HG03460 (cell line): ENCODE measurements at regions not wholly inside any gene's neighbourhood (a gene's known extent, or its start where the extent isn't known, plus 50 kb on each side); places are given as distances from the start of the nearest gene placed in this dataset.
"Not testable (repeated sequence)": the region's sequence is repeated elsewhere in the genome, so short reads cannot be mapped to it uniquely, and the experiment has no call there.

Source experiments
- ATAC-seq: cut with Tn5 transposase; IDR thresholded peaks from one replicate; pipeline ENCODE4 v1.9.1; 2021; ENCODE audit not compliant: unreplicated experiment

DNA sequence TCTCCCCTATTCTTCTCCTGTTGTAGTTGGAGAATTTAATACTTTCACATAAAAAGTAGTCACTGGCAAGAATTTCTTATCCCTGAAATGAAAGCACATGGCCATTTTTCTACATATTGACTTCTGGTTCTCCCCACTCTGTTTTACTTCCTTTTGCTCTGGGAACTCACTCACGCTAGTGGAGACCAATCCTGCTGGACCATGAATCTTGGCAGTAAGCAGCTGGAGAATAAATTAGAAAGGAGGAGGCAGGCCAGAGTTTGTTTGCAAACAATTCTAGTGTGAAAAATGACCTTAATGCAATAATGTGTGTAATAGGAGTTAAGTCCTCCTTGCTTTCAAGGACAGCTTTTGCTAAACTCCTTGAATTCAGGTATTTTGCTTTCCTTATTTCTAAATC lies 412.3 kb upstream of the CHORDC1 start:
- ATAC-seq: no peak

GRCh38 chr11:90630176-90630575 lies 407.3 kb upstream of the CHORDC1 start:
- no peak for ATAC-seq

DNA sequence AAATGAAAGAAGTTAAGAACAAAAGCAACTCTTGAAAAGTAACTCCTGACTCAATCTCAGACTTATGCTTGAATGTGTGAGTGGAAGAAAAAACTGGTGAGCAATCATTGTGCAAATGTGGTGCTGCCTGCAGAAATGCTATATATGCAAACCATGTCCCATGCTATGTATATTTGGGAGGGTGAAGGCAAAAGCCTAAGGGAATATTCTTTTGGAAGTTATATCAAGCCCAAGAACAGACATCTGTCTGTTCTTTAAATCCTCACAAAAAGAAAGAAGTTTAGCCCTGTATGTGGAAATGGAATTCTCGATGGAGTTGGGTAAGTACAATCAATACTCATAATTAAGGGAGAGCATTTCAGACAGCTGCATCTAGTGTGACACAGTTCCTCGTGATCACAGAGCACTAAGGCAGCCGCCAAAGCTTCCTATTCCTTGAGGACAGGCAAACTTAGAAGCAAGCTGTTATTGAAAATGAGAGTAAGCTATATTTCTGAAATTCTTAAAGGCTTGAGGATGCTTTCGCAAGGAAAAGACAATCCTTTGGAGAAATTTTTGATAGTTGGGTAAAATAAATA lies 406.5 kb upstream of the CHORDC1 start:
- no peak for ATAC-seq

- no peak for ATAC-seq
These were observed 391.5 kb upstream of the CHORDC1 start for GRCh38 chr11:90614318-90614717.

GRCh38 chr11:90613037-90613436 lies 390.2 kb upstream of the CHORDC1 start:
- not testable (repeated sequence) for ATAC-seq

GRCh38 chr11:90606721-90607120 lies 383.9 kb upstream of the CHORDC1 start:
- no peak for ATAC-seq

DNA sequence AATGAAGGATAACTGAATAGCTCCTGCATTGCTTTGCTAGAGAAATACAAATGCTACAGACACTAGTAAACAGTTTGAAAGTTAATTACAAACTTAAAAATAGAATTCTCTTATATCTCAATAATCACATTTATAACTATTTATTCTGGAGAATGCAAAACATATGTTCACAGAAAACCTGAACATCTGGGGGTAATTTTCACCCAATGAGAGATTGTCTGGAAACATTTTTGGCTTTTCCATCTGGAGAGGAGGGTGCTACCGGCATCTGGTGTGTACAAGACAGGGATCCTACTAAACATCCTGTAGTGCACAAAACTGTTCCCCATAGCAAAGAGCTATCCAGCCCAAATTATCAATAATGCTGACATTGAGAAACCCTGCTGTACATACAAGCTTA lies 378.4 kb upstream of the CHORDC1 start:
- ATAC-seq: no peak

DNA sequence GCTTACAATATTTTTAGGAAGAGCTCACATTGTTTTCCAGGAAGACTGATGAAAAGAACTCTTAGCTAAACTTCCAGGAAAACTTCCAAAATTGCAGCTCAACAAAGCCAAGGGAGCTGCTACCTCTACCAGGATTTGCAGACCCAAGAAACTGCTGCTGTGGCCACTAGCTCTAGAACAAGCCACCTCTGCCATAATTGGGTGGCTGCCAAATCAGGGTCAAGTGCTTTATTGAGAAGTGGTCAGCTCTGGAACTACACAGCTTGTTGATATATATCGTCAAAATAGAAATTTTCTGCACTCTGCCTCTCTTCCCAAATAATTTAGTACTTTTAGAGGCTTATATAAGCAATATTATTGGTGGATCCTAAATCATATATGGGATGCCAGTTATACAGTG lies 371.8 kb upstream of the CHORDC1 start:
- no peak for ATAC-seq

GRCh38 chr11:90593099-90593498 lies 370.2 kb upstream of the CHORDC1 start:
- ATAC-seq: no peak

GRCh38 chr11:90590286-90590685 lies 367.4 kb upstream of the CHORDC1 start:
- ATAC-seq: no peak

- ATAC-seq: no peak
These were observed 366.9 kb upstream of the CHORDC1 start for GRCh38 chr11:90589735-90590134.

DNA sequence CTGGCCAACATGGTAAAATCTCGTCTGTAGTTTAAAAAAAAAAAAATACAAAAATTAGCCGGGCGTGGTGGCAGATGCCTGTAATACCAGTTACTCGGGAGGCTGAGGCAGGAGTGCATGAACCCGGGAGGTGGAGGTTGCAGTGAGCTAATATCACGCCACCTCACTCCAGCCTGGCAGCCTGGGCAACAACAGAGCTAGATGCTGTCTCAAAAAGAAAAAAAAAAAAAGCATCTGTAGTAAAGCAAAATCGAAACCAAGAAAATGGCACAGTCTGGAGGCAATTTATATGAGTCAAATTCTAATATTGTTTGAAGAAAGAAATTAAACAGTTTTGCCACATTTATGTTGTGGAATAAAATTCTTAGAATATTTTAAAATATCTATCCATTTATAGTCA lies 365.0 kb upstream of the CHORDC1 start:
- ATAC-seq: no peak

GRCh38 chr11:90585491-90585890 lies 362.6 kb upstream of the CHORDC1 start:
- ATAC-seq: no peak

- not testable (repeated sequence) for ATAC-seq
These were observed 360.1 kb upstream of the CHORDC1 start for GRCh38 chr11:90582999-90583398.

- no peak for ATAC-seq
These were observed 341.7 kb upstream of the CHORDC1 start for GRCh38 chr11:90564531-90564930.

- ATAC-seq: no peak
These were observed 335.5 kb upstream of the CHORDC1 start for GRCh38 chr11:90558328-90558865.

GRCh38 chr11:90556606-90557005 lies 333.8 kb upstream of the CHORDC1 start:
- ATAC-seq: no peak

- ATAC-seq: no peak
These were observed 333.2 kb upstream of the CHORDC1 start for GRCh38 chr11:90556026-90556425.

DNA sequence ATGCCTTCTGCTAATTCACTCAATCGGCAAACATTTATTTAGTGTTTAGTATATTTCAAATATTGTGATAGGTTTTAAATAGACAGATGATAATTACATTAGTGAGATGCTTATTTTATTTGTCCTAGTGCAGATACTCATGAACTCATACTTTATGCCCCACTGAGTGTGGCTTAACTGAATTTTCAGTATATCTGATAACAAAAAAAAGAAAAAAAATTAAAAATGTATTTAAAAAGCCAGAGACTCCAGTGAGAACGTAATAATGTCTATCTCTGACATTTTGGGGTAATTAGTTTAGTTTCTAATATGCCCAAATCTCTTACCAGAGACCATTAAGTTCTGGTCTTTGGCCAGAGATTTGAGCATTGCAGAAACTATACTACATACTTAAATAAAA lies 332.6 kb upstream of the CHORDC1 start:
- no peak for ATAC-seq

GRCh38 chr11:90542092-90542491 lies 319.2 kb upstream of the CHORDC1 start:
- no peak for ATAC-seq

GRCh38 chr11:90536301-90536700 lies 313.5 kb upstream of the CHORDC1 start:
- no peak for ATAC-seq

GRCh38 chr11:90532125-90532524 lies 309.3 kb upstream of the CHORDC1 start:
- no peak for ATAC-seq

GRCh38 chr11:90531001-90531400 lies 308.2 kb upstream of the CHORDC1 start:
- no peak for ATAC-seq
